GM19043 (cell line): ENCODE measurements at regions not wholly inside any gene's neighbourhood (a gene's known extent, or its start where the extent isn't known, plus 50 kb on each side); places are given as distances from the start of the nearest gene placed in this dataset.
"Not testable (repeated sequence)": the region's sequence is repeated elsewhere in the genome, so short reads cannot be mapped to it uniquely, and the experiment has no call there.

Source experiments
- ATAC-seq: cut with Tn5 transposase; IDR thresholded peaks from one replicate; pipeline ENCODE4 v1.9.1; 2021; ENCODE audit warnings: low read depth; ENCODE audit not compliant: unreplicated experiment

DNA sequence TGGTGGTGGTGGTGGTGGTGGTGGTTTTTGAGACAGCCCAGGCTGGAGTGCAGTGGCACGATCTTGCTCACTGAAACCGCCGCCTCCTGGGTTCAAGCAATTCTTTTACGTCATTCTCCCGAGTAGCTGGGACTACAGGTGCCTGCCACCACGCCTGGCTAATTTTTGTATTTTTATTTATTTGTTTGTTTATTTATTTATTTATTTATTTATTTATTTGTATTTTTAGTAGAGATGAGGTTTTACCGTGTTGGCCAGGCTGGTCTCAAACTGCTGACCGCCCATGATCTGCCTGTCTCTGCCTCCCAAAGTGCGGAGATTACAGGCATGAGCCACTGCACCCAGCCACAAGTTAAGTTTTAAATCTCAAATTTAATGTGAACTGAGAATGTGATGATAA is 126.5 kb downstream of the PCDH18 start:
- ATAC-seq: not testable (repeated sequence)

DNA sequence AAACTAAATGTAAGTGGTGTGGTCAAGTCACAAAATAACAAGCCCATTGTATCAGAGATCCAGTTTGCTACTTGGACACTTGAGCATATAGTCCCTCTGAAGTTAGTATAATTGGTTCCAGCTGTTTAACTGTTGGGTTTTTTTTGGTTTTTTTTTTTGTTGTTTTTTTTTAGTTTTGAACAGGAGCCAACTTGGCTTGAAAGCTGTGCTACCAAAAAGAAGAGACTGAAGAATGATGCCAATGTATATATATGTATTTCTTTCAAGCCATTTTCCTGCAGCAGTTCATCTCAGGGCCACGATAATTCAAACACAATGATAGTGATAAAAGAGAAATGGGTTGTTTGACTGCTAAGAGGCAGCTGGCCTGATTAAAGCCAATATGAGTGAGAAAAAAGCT is 138.3 kb downstream of the PCDH18 start:
- no peak for ATAC-seq

DNA sequence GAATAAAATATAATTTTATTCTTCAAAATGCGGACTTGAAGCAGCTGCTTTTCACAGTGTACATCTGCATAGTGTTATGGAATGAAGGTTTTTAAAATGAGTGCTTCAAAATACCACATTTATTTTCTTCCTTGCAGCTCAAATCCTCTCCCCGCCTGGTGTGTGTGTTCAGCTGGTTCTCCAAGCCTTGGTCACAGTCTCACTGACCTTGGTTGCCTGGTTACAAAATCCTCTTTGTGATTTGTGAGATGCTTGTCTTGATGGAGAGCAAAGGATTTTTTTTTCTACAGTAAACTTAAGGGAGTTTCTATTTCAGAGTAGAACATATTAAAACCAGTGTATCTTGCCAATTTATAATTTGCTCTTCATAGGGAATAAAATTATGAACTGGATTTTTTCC is 139.2 kb downstream of the PCDH18 start:
- no peak for ATAC-seq

GRCh38 chr4:137390707-137391106 is 141.6 kb downstream of the PCDH18 start:
- ATAC-seq: no peak

GRCh38 chr4:137389911-137390520 is 142.3 kb downstream of the PCDH18 start:
- ATAC-seq: no peak

- ATAC-seq: no peak
These were observed 144.4 kb downstream of the PCDH18 start for GRCh38 chr4:137387924-137388323.

- ATAC-seq: no peak
These were observed 147.8 kb downstream of the PCDH18 start for GRCh38 chr4:137384476-137384875.

DNA sequence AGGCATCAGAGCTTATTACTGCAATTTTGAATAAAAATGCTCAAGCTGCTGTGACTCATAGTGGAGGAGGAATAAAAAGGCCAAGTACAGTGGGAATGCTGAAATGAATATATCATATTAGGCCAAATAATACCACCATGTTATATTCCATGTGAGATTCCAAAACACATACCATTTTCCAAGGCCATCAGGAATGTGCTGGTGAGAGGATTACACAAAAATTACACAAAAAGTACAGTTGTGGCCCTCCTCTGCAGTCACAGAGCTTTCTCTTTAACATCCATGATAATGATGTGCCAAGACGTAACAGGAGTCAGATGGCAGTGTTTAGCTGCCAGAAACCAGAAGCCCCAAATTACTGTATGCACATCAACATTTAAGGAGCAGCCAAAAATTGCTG is 153.5 kb downstream of the PCDH18 start:
- ATAC-seq: no peak

DNA sequence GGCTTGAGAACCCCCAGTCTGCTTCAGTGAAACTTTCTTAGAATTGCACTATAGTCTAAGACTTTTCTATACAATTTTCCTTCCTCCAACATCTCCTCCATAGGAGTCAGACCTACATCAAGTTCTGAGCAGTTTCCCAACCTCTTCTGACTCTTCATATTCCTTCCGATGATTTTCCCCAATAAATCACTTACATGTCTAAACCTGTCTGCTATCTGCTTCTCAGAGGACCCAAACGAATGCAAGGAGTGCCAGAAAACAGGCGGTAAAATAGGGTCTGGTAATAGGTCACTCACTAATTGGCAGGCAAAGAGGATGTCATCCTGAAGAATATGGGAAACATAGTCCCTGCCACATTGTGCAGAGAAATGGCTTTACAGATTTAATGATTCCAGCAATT is 153.9 kb downstream of the PCDH18 start:
- ATAC-seq: no peak

GRCh38 chr4:137376312-137376711 is 156.0 kb downstream of the PCDH18 start:
- ATAC-seq: no peak

DNA sequence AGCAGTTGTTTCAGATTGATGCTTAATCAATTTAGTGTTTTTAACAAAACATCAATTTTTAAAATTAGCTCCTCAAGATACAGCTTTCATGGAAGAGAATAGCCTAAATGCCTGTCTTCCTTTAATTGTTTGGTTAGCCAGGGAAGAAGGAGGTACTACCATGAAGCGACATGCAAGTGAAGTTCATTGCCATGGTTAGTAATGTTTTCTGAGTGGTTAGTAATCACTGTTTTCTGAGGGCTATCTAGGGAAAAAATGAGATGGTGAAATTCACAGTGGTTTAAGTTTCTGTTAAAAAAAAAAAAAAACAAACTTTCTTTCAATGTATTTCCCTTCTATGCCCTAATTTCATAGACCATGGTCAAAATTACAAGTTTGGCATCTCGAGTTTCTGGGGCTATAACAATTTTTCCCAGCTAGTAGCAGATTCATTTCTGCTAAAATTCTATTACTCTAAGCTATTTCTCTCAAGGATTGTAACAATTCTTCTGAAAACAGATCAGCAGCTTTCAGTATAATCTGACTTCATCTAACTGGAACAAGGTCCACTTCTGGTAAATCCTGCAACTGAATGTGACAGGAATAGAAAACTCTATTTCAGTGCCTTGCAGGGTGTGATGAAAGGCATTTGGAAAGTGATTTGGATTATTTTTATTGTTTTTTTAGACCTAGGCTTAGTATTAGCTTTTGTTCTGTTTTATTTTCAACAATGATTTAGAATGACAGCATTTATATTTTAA is 157.0 kb downstream of the PCDH18 start:
- ATAC-seq: no peak

- ATAC-seq: no peak
These were observed 161.6 kb downstream of the PCDH18 start for GRCh38 chr4:137370679-137371078.

- no peak for ATAC-seq
These were observed 162.1 kb downstream of the PCDH18 start for GRCh38 chr4:137370206-137370633.

GRCh38 chr4:137367620-137368019 is 164.7 kb downstream of the PCDH18 start:
- ATAC-seq: no peak

- no peak for ATAC-seq
These were observed 168.8 kb downstream of the PCDH18 start for GRCh38 chr4:137363496-137363895.

GRCh38 chr4:137361756-137362470 is 170.4 kb downstream of the PCDH18 start:
- ATAC-seq: no peak

DNA sequence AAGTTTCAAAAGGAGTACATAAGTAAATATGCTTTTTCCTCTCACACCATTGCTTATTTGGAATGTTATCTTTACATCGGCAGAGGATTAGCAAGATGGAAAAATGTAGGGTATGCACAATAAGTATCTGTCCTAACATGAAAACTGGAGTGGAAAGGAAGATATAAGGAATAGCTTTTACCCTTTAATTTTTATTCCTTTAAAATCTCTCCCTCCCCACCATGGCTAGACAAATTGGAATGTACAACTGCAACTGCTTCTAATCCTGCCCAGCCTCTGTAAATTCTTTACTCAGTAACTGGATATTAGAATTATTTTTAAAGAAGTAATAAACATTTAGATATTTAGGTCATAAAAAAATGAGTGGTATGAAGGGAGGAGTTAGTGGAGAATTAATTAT is 171.5 kb downstream of the PCDH18 start:
- no peak for ATAC-seq

- ATAC-seq: no peak
These were observed 172.5 kb downstream of the PCDH18 start for GRCh38 chr4:137359691-137360315.

- ATAC-seq: not testable (repeated sequence)
These were observed 177.7 kb downstream of the PCDH18 start for GRCh38 chr4:137354562-137354961.

DNA sequence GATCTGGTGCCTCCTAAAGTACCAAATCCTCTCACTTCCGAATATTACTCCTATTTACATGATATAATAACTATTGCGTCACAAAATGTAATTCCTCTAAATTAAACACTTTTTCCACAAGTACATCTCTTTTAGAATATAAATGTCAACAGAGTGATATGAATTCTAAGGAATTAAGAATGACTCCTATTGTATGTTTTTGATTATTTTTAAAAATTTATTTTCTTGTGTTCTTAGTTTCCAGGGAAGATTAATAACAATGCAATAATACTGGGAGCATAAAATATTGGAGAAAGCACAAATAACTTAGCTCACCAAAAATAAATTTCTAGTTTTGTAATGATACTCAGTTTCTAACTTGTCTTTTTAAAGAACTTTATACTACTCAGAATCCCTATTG is 184.9 kb downstream of the PCDH18 start:
- ATAC-seq: no peak

- no peak for ATAC-seq
These were observed 186.7 kb downstream of the PCDH18 start for GRCh38 chr4:137345597-137345996.
